Esophagus squamous epithelium (tissue), 4 donors: ENCODE measurements at regions not wholly inside any gene's neighbourhood (a gene's known extent, or its start where the extent isn't known, plus 50 kb on each side); places are given as distances from the start of the nearest gene placed in this dataset.

Experiments used
- POLR2A ChIP-seq, 4 donors: fragments of 450-650 bp; IDR thresholded peaks; one replicate each; pipeline ENCODE4 v1.6.1; 2017; ENCODE audit warnings: antibody characterized with exemption in 4 of 4, mild to moderate bottlenecking in 4 of 4, moderate library complexity in 3 of 4
- TF ChIP-seq, protein P1 (sequence below), 6 experiments: fragments of 450-650 bp in 4 of 6; fragments of 200-600 bp in 2 of 6; sonication (generic) in 2 of 6; IDR thresholded peaks; one replicate each; pipeline ENCODE4 v1.5.1; 2016 to 2019; ENCODE audit warnings: antibody characterized with exemption in 6 of 6, mild to moderate bottlenecking in 4 of 6, moderate library complexity in 4 of 6

DNA sequence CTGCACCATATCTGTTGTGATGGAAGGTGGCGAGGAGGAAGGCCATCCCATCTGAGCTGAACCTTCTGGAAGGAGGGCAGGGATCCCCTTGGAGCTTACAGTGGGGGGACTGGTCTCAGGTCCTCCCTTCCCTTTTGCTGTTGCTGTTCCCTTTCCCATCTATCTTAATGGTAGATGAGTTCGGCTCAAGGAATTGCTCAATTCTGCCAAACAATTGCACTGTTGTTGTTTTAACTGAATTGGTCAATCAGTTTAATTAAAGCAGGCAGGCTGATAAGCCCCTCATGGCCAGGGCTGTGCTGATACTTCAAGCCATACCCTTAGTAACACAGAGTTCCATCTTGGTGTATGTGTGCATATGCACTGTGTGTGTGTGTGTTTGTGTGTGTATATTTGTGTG lies 220.4 kb upstream of the FOXF1 start:
- TF ChIP-seq, protein P1, sequence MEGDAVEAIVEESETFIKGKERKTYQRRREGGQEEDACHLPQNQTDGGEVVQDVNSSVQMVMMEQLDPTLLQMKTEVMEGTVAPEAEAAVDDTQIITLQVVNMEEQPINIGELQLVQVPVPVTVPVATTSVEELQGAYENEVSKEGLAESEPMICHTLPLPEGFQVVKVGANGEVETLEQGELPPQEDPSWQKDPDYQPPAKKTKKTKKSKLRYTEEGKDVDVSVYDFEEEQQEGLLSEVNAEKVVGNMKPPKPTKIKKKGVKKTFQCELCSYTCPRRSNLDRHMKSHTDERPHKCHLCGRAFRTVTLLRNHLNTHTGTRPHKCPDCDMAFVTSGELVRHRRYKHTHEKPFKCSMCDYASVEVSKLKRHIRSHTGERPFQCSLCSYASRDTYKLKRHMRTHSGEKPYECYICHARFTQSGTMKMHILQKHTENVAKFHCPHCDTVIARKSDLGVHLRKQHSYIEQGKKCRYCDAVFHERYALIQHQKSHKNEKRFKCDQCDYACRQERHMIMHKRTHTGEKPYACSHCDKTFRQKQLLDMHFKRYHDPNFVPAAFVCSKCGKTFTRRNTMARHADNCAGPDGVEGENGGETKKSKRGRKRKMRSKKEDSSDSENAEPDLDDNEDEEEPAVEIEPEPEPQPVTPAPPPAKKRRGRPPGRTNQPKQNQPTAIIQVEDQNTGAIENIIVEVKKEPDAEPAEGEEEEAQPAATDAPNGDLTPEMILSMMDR (IDR thresholded peaks at IDR 0.05) = no peak
- no peak for TF ChIP-seq POLR2A (IDR thresholded peaks at IDR 0.05)
